ENCODE measurements at regions not wholly inside any gene's neighbourhood (a gene's known extent, or its start where the extent isn't known, plus 50 kb on each side); places are given as distances from the start of the nearest gene placed in this dataset.
"Not testable (repeated sequence)": the region's sequence is repeated elsewhere in the genome, so short reads cannot be mapped to it uniquely, and the experiment has no call there.

- Histone ChIP-seq H3K36me3 (no peaks in the 10 kb centered on the region), H3K27me3 (no peaks in the 10 kb centered on the region), H3K27ac (no peak overlapping the region), H3K4me1 (no peaks in the 10 kb centered on the region), H3K4me3 (no peak overlapping the region), H3K9me3 (no peaks in the 10 kb centered on the region)
- ATAC-seq (peak in 1 of 4 donors; percentile 16), DNase-seq (peak in 1 of 3 donors; percentile 17)
- intact Hi-C loops (cut with DNase I), result no loop called here
- 50% methylated on average over 1 of the region's 4 CpGs for WGBS (ENCODE audit: insufficient coverage, low coverage, low lambda C conversion rate, missing lambda C conversion rate)
- TF ChIP-seq POLR2A (IDR thresholded peaks at IDR 0.05) (no peak), CTCF (IDR thresholded peaks at IDR 0.05) (no peak)
These were observed 889.7 kb downstream of the IGSF11 start for GRCh38 chr3:118144919-118145318.

GRCh38 chr3:118146658-118147375 lies 887.8 kb downstream of the IGSF11 start:
- no peak for DNase-seq
- Histone ChIP-seq H3K4me3 (no peak overlapping the region), H3K27me3 (no peaks in the 10 kb centered on the region), H3K4me1 (no peaks in the 10 kb centered on the region), H3K27ac (no peak overlapping the region), H3K36me3 (no peaks in the 10 kb centered on the region), H3K9me3 (no peaks in the 10 kb centered on the region)
- intact Hi-C loops (cut with DNase I), result no loop called here
- 41% methylated on average over 3 of the region's 6 CpGs for WGBS (ENCODE audit: insufficient coverage, low coverage, low lambda C conversion rate, missing lambda C conversion rate)
- ATAC-seq, result no peak
- TF ChIP-seq CTCF (IDR thresholded peaks at IDR 0.05) (no peak), POLR2A (IDR thresholded peaks at IDR 0.05) (no peak)

- DNase-seq (no peak), ATAC-seq (no peak)
- TF ChIP-seq CTCF (IDR thresholded peaks at IDR 0.05) (no peak), POLR2A (IDR thresholded peaks at IDR 0.05) (no peak)
- Histone ChIP-seq H3K9me3 (peaks cover 0 to 3% (median 0%) of the 10 kb centered on the region in 4 donors), H3K36me3 (no peaks in the 10 kb centered on the region), H3K4me1 (no peaks in the 10 kb centered on the region), H3K27ac (no peak overlapping the region), H3K27me3 (no peaks in the 10 kb centered on the region), H3K4me3 (no peak overlapping the region)
- intact Hi-C loops (cut with DNase I), result no loop called here
These were observed 883.5 kb downstream of the IGSF11 start for GRCh38 chr3:118151164-118151563.

- ATAC-seq (peak; percentile 35 to 91 (median 71)), DNase-seq (peak; percentile 63 to 80 (median 70))
- 37% methylated on average over 7 of the region's 12 CpGs for WGBS (ENCODE audit: insufficient coverage, low coverage, low lambda C conversion rate, missing lambda C conversion rate)
- H3K27ac ChIP-seq; H3K4me3 ChIP-seq; intact Hi-C loops (cut with DNase I); H3K9me3 ChIP-seq; H3K27me3 ChIP-seq; H3K4me1 ChIP-seq; H3K36me3 ChIP-seq: not testable (repeated sequence)
- peak in 1 of 4 donors; percentile 12 for TF ChIP-seq CTCF (IDR thresholded peaks at IDR 0.05)
These were observed 871.7 kb downstream of the IGSF11 start for GRCh38 chr3:118162627-118163588.

Data from right lobe of liver (tissue), 6 donors.